ENCODE measurements at regions not wholly inside any gene's neighbourhood (a gene's known extent, or its start where the extent isn't known, plus 50 kb on each side); places are given as distances from the start of the nearest gene placed in this dataset.

DNA sequence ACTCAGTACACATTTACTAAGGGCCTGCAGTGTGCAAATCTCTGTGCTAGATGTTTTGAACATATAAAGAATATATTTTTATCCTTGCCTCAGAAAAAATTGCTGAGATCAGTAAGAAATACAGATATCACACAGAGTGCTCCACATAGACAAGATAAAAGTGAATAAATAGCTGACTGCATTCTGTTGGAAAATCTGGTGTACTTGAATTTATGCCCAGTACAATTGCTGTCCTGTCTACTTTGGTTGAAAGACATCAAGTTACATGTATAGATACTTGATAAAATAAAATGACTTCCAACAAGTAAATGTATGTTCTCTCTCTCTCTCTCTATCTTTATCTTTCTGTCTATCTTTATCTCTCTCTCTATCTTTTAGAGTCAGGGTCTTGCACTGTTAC is 381.2 kb upstream of the CBLB start (continued):
- TF ChIP-seq, protein P1, sequence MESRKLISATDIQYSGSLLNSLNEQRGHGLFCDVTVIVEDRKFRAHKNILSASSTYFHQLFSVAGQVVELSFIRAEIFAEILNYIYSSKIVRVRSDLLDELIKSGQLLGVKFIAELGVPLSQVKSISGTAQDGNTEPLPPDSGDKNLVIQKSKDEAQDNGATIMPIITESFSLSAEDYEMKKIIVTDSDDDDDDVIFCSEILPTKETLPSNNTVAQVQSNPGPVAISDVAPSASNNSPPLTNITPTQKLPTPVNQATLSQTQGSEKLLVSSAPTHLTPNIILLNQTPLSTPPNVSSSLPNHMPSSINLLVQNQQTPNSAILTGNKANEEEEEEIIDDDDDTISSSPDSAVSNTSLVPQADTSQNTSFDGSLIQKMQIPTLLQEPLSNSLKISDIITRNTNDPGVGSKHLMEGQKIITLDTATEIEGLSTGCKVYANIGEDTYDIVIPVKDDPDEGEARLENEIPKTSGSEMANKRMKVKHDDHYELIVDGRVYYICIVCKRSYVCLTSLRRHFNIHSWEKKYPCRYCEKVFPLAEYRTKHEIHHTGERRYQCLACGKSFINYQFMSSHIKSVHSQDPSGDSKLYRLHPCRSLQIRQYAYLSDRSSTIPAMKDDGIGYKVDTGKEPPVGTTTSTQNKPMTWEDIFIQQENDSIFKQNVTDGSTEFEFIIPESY (IDR thresholded peaks at IDR 0.05; ENCODE audit: borderline replicate concordance, low read depth), result no peak
- TF ChIP-seq JUND (IDR thresholded peaks at IDR 0.05), result no peak

- DNase-seq, result no peak
- Histone ChIP-seq H3K9me3 (no peaks in the 10 kb centered on the region), H3K9ac (no peak overlapping the region), H3K9me2 (no peaks in the 10 kb centered on the region), H3K4me2 (no peak overlapping the region), H3K4me3 (ENCODE audit: low read depth in 2 of 2, low read length in 1 of 2) (no peak overlapping the region), H3F3A (replicated peaks; ENCODE audit: insufficient read depth) (peaks cover 5% of the 10 kb centered on the region), H3K27me3 (ENCODE audit: insufficient read depth) (no peaks in the 10 kb centered on the region), H4K20me1 (ENCODE audit: insufficient read depth) (no peaks in the 10 kb centered on the region), H3K4me1 (ENCODE audit: control insufficient read depth in 1 of 2, insufficient read depth in 2 of 2, low read depth in 1 of 2, low read length in 1 of 2) (no peaks in the 10 kb centered on the region), H2AFZ (ENCODE audit: low read depth) (no peak overlapping the region), H3K79me2 (ENCODE audit: insufficient read depth) (no peaks in the 10 kb centered on the region), H3K36me3 (replicated peaks in 1 of 2; ENCODE audit: control insufficient read depth in 1 of 2, insufficient read depth in 2 of 2, low read length in 1 of 2) (no peaks in the 10 kb centered on the region), H3K27ac (ENCODE audit: low read depth in 2 of 2, low read length in 1 of 2) (no peak overlapping the region)
- 63% methylated on average over 1 of the region's 2 CpGs for WGBS (ENCODE audit: low lambda C conversion rate)
- POLR2A ChIA-PET, result no interaction called here
- CTCF ChIA-PET, result interaction anchor here (0.9 kb wide), 1 partner anchor 71 kb away, joined by 3 read pairs; no protein-coding TSS in a partner anchor
- TF ChIP-seq GABPA (IDR thresholded peaks at IDR 0.05; ENCODE audit: low read depth) (no peak), SMC3 (IDR thresholded peaks at IDR 0.05; ENCODE audit: low read depth, low read length) (no peak), REST (IDR thresholded peaks at IDR 0.05; ENCODE audit: low read depth, low read length) (no peak), RAD21 (IDR thresholded peaks at IDR 0.05; ENCODE audit: low read length) (no peak), FOSL2 (IDR thresholded peaks at IDR 0.05; ENCODE audit: borderline replicate concordance, low read depth) (no peak), NRF1 (IDR thresholded peaks at IDR 0.05; ENCODE audit: low read depth, low read length) (no peak), ELF1 (IDR thresholded peaks at IDR 0.05) (no peak), MEF2A (IDR thresholded peaks at IDR 0.05; ENCODE audit: borderline replicate concordance, low read depth) (no peak), IRF3 (IDR thresholded peaks at IDR 0.05; ENCODE audit: low read depth, low read length) (no peak), RCOR1 (IDR thresholded peaks at IDR 0.05; ENCODE audit: low read length) (no peak)
- TF ChIP-seq, protein P2, sequence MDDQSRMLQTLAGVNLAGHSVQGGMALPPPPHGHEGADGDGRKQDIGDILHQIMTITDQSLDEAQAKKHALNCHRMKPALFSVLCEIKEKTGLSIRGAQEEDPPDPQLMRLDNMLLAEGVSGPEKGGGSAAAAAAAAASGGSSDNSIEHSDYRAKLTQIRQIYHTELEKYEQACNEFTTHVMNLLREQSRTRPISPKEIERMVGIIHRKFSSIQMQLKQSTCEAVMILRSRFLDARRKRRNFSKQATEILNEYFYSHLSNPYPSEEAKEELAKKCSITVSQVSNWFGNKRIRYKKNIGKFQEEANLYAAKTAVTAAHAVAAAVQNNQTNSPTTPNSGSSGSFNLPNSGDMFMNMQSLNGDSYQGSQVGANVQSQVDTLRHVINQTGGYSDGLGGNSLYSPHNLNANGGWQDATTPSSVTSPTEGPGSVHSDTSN (IDR thresholded peaks at IDR 0.05), result no peak
These were observed 382.5 kb upstream of the CBLB start for GRCh38 chr3:106251160-106251892.

All from SK-N-SH (cell line).